ENCODE measurements at regions not wholly inside any gene's neighbourhood (a gene's known extent, or its start where the extent isn't known, plus 50 kb on each side); places are given as distances from the start of the nearest gene placed in this dataset.
"Not testable (repeated sequence)": the region's sequence is repeated elsewhere in the genome, so short reads cannot be mapped to it uniquely, and the experiment has no call there.

DNA sequence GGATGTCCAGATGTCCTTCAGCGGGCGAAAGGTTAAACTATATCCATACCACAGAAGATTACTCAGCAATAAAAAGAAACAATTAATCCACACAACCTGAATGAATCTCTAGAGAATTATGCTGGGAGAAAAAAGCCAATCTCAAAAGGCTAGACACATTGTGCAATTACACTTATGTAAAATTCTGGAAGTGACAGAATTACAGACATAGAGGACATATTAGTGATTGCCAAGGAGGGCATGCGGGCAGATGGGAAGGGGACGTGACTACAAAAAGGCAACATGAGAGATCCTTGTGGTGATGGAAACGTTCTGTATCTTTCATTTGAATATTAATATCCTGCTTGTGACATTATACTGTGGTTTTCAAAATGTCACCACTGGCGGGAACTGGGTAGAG is 103.5 kb upstream of the BMAL1 start:
- Histone ChIP-seq H3K9me3 (ENCODE audit: control insufficient read depth, low read length) (no peaks in the 10 kb centered on the region), H3K36me3 (ENCODE audit: control insufficient read depth, insufficient read depth, low read length) (no peaks in the 10 kb centered on the region), H3K4me1 (ENCODE audit: control insufficient read depth, insufficient read depth, low read length, poor library complexity, severe bottlenecking) (no peaks in the 10 kb centered on the region), H3K27ac (ENCODE audit: low read depth, low read length, severe bottlenecking) (no peak overlapping the region), H3K4me3 (ENCODE audit: extremely low read depth, insufficient read depth, low read length, poor library complexity, severe bottlenecking) (no peak overlapping the region)
- WGBS, 2 experiments (ENCODE audit: insufficient coverage in 2 of 2): 100% methylated on average over 1 of the region's 6 CpGs; no CpG with 5 or more reads in 1 of the 2 experiments

DNA sequence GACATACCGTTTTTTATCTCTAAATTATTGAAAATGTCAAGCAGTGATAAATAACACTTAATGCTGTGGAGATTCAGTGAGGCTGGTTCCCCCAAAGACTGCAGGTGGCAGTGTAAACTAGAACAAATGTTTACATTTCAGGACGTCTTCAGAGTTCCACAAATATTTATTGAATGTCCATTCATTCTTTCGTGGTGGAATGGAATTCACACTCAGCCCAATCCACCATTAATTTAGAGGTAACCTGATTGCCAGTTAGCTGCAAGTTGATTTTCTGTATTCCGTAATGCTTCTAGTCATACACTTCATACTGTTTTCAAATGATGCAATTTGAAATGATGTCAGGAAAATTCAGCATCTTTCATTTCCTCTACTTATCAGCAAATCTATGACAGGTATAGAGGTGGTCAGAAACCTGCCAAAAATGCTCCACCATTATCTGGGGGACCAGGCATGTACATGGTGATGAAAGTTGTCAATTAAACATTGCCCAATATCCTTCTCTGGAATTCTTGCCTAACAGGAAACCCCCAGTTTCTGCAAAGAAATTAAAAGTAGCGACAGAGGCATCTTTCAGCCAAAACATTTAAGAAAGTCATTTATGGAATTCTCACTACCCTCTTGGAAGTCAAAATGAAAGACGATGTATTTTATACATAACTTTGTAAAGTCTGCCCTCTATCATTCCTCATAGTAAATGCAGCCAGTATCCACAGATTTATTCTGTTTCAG is 94.3 kb upstream of the BMAL1 start:
- no peak overlapping the region for H3K4me3 ChIP-seq (ENCODE audit: extremely low read depth, insufficient read depth, low read length, poor library complexity, severe bottlenecking)
- H3K4me1 ChIP-seq (ENCODE audit: control insufficient read depth, insufficient read depth, low read length, poor library complexity, severe bottlenecking): peaks cover 7% of the 10 kb centered on the region
- WGBS, 2 experiments (ENCODE audit: insufficient coverage in 2 of 2): 0% methylated on average over 1 of the region's 6 CpGs
- no peak overlapping the region for H3K27ac ChIP-seq (ENCODE audit: low read depth, low read length, severe bottlenecking)
- H3K36me3 ChIP-seq (ENCODE audit: control insufficient read depth, insufficient read depth, low read length): no peaks in the 10 kb centered on the region
- peaks cover 7% of the 10 kb centered on the region for H3K9me3 ChIP-seq (ENCODE audit: control insufficient read depth, low read length)

DNA sequence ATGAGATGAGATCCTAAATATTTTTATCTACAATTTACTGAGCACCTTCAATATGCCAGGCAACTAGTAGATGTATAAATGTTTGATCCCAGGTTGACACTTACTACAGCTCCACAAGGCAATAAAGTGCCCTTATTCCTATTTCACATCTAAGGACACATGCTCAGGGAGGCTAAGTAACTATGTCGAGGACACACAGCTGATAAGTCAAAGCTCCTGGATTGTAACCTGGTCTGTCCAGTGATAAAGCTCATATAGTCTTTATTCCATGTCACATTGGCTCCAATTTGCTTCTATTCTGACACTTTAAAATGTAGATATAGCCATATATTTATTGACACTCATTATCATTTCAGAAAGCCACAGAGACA is 93.8 kb upstream of the BMAL1 start:
- Histone ChIP-seq H3K9me3 (ENCODE audit: control insufficient read depth, low read length) (peaks cover 11% of the 10 kb centered on the region), H3K4me3 (ENCODE audit: extremely low read depth, insufficient read depth, low read length, poor library complexity, severe bottlenecking) (no peak overlapping the region), H3K27ac (ENCODE audit: low read depth, low read length, severe bottlenecking) (no peak overlapping the region), H3K4me1 (ENCODE audit: control insufficient read depth, insufficient read depth, low read length, poor library complexity, severe bottlenecking) (peaks cover 7% of the 10 kb centered on the region), H3K36me3 (ENCODE audit: control insufficient read depth, insufficient read depth, low read length) (no peaks in the 10 kb centered on the region)
- 100% methylated on average over 1 of the region's 1 CpG for WGBS, 2 experiments (ENCODE audit: insufficient coverage in 2 of 2)

DNA sequence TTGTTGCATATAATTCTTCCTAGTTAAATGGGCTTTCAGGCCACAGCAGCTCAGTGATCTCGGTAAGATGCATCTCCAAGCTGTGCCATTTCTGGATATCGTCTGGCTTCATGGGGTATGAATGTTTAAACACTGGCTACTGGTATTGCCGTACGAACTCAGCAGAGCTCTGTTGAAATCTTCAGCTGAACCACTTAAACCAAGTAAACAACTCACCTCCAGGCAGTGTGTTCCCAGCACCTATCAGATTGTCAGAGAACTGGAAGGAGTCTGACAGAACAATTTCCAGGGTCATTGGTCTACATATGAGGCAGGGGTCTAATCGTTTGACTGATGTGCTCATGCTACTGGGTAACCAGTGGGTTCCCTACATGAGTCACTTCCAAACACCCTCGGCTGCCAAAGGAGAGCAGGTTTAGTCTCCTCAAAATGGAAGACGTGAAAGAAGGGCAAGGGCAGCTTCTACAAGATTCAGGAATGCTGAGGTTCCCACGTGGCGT is 93.2 kb upstream of the BMAL1 start:
- H3K36me3 ChIP-seq (ENCODE audit: control insufficient read depth, insufficient read depth, low read length): no peaks in the 10 kb centered on the region
- peaks cover 7% of the 10 kb centered on the region for H3K4me1 ChIP-seq (ENCODE audit: control insufficient read depth, insufficient read depth, low read length, poor library complexity, severe bottlenecking)
- no peak overlapping the region for H3K27ac ChIP-seq (ENCODE audit: low read depth, low read length, severe bottlenecking)
- H3K4me3 ChIP-seq (ENCODE audit: extremely low read depth, insufficient read depth, low read length, poor library complexity, severe bottlenecking): no peak overlapping the region
- 74 to 86% methylated on average over 5 to 6 of the region's 9 CpGs for whole genome bisulfite sequencing, 2 experiments (ENCODE audit: insufficient coverage in 2 of 2)
- H3K9me3 ChIP-seq (ENCODE audit: control insufficient read depth, low read length): peaks cover 13% of the 10 kb centered on the region

DNA sequence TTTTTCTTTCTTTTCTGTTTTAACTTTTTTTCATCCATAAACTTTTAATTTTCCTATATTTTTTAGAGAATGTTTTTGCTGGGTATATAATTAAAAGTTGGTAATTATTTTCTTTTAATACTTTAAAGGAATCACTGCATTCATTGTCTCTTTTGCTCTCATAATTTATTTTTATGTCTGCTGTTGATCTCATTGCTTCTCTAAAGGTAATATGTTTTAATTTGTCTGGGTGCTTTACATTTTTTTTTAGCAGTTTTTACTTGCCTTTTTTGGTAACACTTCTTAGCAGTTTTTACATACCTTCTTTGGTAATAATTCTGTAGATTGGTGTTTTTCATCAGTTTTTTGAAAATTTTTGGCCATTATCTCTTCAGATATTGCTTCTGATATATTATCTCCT is 89.4 kb upstream of the BMAL1 start:
- Histone ChIP-seq H3K36me3 (ENCODE audit: control insufficient read depth, insufficient read depth, low read length) (no peaks in the 10 kb centered on the region), H3K4me1 (ENCODE audit: control insufficient read depth, insufficient read depth, low read length, poor library complexity, severe bottlenecking) (peaks cover 4% of the 10 kb centered on the region), H3K27ac (ENCODE audit: low read depth, low read length, severe bottlenecking) (no peak overlapping the region), H3K9me3 (ENCODE audit: control insufficient read depth, low read length) (peaks cover 25% of the 10 kb centered on the region), H3K4me3 (ENCODE audit: extremely low read depth, insufficient read depth, low read length, poor library complexity, severe bottlenecking) (no peak overlapping the region)

DNA sequence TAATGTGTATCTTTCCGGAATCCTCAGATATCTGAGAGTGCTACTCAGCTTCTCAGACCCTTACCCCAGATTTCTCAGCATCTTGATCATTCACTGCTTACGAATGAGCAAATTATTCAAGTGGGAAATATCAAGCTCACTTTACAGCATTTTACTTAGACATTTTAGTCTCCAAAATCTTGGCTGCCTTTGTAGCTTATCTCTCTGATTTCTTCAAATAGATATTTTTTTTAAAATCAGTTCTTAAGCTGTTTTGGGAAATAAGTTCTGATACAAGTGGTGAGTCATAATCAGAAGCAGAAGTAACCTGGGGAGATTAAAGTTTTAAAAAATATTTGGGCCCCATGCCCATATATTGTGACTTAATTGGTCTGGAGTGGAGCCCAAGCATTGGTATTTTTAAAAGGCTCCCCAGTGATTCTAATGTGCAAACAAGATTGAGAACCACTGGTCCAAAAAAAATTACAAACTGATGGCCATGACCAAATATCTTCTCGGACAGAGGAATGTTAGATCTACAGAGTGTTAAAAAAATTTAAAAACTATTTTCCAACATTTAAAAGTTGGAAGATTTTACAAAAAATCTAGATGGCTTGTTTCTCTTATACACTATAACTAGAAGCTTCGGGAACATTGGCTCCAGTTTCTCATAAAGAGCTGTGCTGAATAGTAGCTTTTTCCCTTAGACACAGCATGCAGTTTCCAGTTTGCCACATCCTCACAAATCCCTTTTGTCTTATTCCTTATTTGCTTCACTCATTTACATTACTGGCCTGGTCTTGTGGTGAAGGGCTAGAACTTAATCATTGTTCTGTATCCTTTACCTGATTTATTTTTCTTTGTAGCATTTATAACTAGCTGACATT is 87.8 kb upstream of the BMAL1 start:
- H3K4me1 ChIP-seq (ENCODE audit: control insufficient read depth, insufficient read depth, low read length, poor library complexity, severe bottlenecking): no peaks in the 10 kb centered on the region
- no peaks in the 10 kb centered on the region for H3K36me3 ChIP-seq (ENCODE audit: control insufficient read depth, insufficient read depth, low read length)
- no peak overlapping the region for H3K27ac ChIP-seq (ENCODE audit: low read depth, low read length, severe bottlenecking)
- peaks cover 25% of the 10 kb centered on the region for H3K9me3 ChIP-seq (ENCODE audit: control insufficient read depth, low read length)
- WGBS, 2 experiments (ENCODE audit: insufficient coverage in 2 of 2): 50 to 71% methylated on average over 1 of the region's 4 CpGs
- no peak overlapping the region for H3K4me3 ChIP-seq (ENCODE audit: extremely low read depth, insufficient read depth, low read length, poor library complexity, severe bottlenecking)

DNA sequence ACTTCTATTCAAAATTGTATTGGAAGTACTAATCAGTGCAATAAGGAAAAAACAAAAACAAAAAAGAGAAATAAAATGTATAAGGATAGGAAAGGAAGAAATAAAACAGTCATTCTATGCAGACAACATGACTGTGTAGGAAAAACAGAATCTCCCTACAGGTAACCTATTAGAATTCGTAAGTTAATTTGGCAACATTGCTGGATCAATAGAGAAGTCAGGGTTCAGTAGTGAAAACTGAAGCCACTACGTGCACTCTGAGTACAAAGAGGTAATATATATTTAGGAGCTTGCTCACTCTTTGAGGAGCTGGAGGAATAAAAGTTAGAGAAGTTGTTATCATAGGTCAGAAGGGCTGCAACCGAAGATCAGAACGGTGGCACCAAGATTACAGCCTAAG is 84.0 kb upstream of the BMAL1 start:
- WGBS, 2 experiments (ENCODE audit: insufficient coverage in 2 of 2): 73 to 92% methylated on average over 3 to 4 of the region's 4 CpGs
- H3K36me3 ChIP-seq (ENCODE audit: control insufficient read depth, insufficient read depth, low read length): no peaks in the 10 kb centered on the region
- no peak overlapping the region for H3K4me3 ChIP-seq (ENCODE audit: extremely low read depth, insufficient read depth, low read length, poor library complexity, severe bottlenecking)
- H3K27ac ChIP-seq (ENCODE audit: low read depth, low read length, severe bottlenecking): no peak overlapping the region
- H3K9me3 ChIP-seq (ENCODE audit: control insufficient read depth, low read length): peaks cover 28% of the 10 kb centered on the region
- no peaks in the 10 kb centered on the region for H3K4me1 ChIP-seq (ENCODE audit: control insufficient read depth, insufficient read depth, low read length, poor library complexity, severe bottlenecking)

DNA sequence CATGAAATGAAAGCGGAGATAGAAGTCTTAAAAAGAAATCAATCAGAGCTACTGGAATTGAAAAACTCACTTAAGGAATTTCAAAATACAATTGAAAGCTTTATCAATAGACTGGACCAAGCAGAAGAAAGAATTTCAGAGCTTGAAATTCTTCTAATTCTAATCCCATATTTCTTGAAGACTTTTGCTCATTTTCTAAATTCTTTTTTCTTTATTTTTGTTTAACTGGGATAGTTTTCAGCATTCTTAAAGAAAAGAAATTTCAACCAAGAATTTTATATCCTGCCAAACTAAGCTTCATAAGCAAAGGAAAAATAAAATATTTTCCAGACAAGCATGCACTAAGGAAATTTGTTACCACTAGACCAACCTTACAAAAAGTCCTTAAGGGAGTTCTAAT is 80.2 kb upstream of the BMAL1 start:
- not testable (repeated sequence) for H3K27ac ChIP-seq (ENCODE audit: low read depth, low read length, severe bottlenecking); H3K4me3 ChIP-seq (ENCODE audit: extremely low read depth, insufficient read depth, low read length, poor library complexity, severe bottlenecking); H3K4me1 ChIP-seq (ENCODE audit: control insufficient read depth, insufficient read depth, low read length, poor library complexity, severe bottlenecking); H3K36me3 ChIP-seq (ENCODE audit: control insufficient read depth, insufficient read depth, low read length)
- WGBS, 2 experiments (ENCODE audit: insufficient coverage in 2 of 2): no CpG with 5 or more reads among the region's 1 CpG
- H3K9me3 ChIP-seq (ENCODE audit: control insufficient read depth, low read length): peaks cover 24% of the 10 kb centered on the region

DNA sequence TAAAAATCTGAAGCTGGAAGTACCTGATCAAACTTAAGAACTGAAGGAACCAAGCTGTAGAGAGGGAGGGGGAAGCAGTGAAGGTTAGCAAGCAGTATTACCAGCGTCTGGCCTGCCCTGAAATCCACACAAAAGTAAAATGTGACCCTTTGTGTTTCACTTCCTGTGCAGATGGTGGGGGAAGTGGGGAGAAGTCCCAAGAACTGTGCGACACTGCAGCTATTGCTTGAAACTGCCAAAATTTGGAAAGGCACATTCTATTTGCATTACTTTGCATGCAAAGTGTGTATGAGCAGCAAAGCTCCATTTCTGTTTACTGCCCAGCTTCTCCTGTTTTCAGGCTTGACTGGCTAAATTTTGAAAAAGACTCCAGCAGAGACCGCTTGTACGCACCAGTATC is 72.1 kb upstream of the BMAL1 start:
- no peaks in the 10 kb centered on the region for H3K36me3 ChIP-seq (ENCODE audit: control insufficient read depth, insufficient read depth, low read length)
- H3K27ac ChIP-seq (ENCODE audit: low read depth, low read length, severe bottlenecking): no peak overlapping the region
- no peak overlapping the region for H3K4me3 ChIP-seq (ENCODE audit: extremely low read depth, insufficient read depth, low read length, poor library complexity, severe bottlenecking)
- WGBS, 2 experiments (ENCODE audit: insufficient coverage in 2 of 2): 85 to 94% methylated on average over 3 of the region's 4 CpGs
- peaks cover 32% of the 10 kb centered on the region for H3K4me1 ChIP-seq (ENCODE audit: control insufficient read depth, insufficient read depth, low read length, poor library complexity, severe bottlenecking)
- H3K9me3 ChIP-seq (ENCODE audit: control insufficient read depth, low read length): peaks cover 6% of the 10 kb centered on the region

DNA sequence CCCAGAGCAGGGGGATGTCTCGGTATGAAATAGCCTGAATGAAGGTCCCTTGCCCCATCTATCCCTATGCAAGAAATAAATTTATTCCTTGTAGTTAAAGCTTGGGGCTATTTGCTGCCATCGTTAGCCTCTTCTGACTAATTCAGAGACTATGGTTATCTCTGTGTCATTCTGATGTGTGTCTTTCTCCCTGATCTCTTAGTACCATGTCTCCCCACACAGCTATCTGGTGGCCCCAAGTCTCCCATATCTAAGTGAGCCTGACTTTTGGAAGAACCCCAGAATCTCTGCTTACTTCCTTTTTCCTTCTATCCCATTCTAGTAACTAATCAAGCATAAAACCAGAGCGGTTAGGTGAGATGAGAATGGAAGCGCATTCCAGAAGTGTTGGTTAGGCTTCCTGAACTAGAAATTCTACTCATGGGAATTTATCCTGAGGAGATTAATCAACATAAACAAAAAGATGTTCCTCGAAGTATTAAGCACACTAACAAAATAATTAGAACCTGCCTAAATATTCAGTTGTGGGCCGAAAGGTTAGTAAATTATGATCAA is 71.4 kb upstream of the BMAL1 start:
- Histone ChIP-seq H3K27ac (ENCODE audit: low read depth, low read length, severe bottlenecking) (no peak overlapping the region), H3K4me3 (ENCODE audit: extremely low read depth, insufficient read depth, low read length, poor library complexity, severe bottlenecking) (no peak overlapping the region), H3K9me3 (ENCODE audit: control insufficient read depth, low read length) (peaks cover 6% of the 10 kb centered on the region), H3K4me1 (ENCODE audit: control insufficient read depth, insufficient read depth, low read length, poor library complexity, severe bottlenecking) (peaks cover 32% of the 10 kb centered on the region), H3K36me3 (ENCODE audit: control insufficient read depth, insufficient read depth, low read length) (no peaks in the 10 kb centered on the region)
- 100% methylated on average over 1 of the region's 6 CpGs for WGBS, 2 experiments (ENCODE audit: insufficient coverage in 2 of 2)

DNA sequence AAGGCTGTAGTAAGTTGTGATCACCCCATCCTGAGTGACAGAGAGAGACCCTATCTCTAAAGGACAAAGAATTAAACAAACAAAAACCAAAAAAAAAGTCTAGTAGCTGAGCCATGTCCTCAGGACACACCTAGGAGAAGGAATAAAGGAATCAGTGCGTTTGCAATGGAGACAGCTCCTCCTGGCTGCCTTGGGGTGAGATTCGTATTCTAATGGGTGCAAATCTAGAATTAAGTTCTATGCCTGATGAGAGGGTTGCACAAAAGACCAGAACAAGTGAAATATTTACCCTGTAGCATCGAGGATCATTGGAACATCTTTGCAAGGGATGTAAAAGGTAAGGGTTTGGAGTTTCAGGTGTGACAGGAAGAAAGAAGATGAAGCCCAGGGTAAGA is 70.3 kb upstream of the BMAL1 start:
- Histone ChIP-seq H3K4me1 (ENCODE audit: control insufficient read depth, insufficient read depth, low read length, poor library complexity, severe bottlenecking) (peaks cover 32% of the 10 kb centered on the region), H3K27ac (ENCODE audit: low read depth, low read length, severe bottlenecking) (peak overlapping the region; percentile 79), H3K4me3 (ENCODE audit: extremely low read depth, insufficient read depth, low read length, poor library complexity, severe bottlenecking) (no peak overlapping the region), H3K36me3 (ENCODE audit: control insufficient read depth, insufficient read depth, low read length) (no peaks in the 10 kb centered on the region), H3K9me3 (ENCODE audit: control insufficient read depth, low read length) (no peaks in the 10 kb centered on the region)
- 69 to 88% methylated on average over 3 of the region's 3 CpGs for WGBS, 2 experiments (ENCODE audit: insufficient coverage in 2 of 2)
